ENCODE measurements at regions not wholly inside any gene's neighbourhood (a gene's known extent, or its start where the extent isn't known, plus 50 kb on each side); places are given as distances from the start of the nearest gene placed in this dataset.

GRCh38 chr4:100588076-100588475, 70.3 kb upstream of the EMCN start:
- TF ChIP-seq CTCF (IDR thresholded peaks at IDR 0.05): no peak

DNA sequence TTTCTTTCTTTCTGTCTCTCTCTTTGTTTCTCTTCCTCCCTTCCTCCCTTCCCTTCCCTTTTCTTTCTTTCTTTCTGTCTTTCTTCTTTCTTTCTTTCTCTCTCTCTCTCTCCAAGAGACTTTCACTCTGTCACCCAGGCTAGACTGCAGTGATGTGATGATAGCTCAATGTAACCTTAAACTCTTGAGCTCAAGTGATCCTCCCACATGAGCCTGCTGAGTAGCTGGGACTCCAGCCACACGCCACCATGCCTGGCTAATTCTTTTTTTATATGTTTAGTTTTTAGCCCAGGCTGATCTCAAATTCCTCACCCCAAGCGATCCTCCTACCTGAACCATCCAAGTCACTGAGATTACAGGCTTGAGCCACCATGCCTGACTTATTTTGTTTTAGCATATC, 64.3 kb upstream of the EMCN start:
- no peak for TF ChIP-seq CTCF (IDR thresholded peaks at IDR 0.05)

DNA sequence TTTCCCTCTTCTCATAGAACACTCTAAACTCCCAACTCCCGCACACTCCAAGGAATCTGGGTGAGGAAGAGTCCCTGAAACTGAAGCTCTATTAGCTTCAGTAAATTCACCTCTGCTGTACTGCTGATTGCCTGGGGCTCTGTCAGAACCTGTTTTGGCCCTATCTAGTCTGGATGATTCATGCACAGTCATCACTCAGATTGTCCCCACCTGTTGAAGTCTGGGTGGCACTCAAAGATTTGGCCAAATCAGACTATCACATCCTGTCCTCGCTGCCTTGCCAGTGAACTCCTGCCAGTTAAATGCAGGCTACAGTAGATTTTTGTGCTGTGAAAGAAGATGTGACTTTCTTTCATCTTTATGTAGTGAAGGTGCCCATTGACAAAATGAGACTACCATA, 63.5 kb upstream of the EMCN start:
- TF ChIP-seq CTCF (IDR thresholded peaks at IDR 0.05): no peak

DNA sequence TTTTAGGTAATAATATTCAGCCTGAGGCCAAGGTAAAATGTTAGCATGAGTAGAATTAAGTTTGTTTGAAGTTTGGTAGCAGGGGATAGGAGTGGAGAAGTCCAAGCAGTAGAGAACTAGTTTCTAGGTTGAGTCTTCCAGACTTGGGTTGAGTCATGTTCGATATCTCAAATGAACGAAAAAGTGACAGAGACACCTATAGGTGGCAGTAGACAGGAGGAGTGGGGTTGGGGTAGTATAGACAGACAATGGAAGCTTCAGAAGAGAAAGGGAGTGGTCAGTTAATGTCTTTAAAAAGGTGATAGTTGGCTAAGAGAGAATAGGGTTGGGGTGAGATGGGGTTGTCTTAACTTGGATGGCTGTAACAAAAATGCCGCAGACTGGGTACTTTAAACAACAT, 58.7 kb upstream of the EMCN start:
- TF ChIP-seq CTCF (IDR thresholded peaks at IDR 0.05): no peak

- no peak for TF ChIP-seq CTCF (IDR thresholded peaks at IDR 0.05)
These were observed 56.8 kb upstream of the EMCN start for GRCh38 chr4:100574607-100575006.

DNA sequence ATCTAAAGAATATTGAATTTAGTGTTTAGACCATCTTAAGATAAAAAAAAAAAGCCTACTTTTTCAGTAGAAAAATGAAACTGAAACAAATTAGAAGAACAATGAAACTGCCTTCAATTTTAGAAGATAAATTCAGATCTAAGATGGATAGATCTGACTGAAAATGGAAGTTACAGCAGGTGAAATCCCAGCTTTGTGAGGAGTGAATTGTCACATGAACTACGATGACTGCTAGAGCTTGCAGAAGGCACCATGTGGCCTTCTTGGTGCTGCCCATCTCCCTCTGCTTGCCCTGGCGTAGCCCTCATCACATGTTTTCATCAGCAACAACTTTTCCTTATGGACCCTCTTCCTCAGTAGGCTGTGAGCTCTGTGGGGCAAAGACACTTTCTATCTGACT, 51.4 kb upstream of the EMCN start:
- no peak for TF ChIP-seq CTCF (IDR thresholded peaks at IDR 0.05)

Data from LNCAP (cell line).